LHCN-M2 (cell line): ENCODE measurements at regions not wholly inside any gene's neighbourhood (a gene's known extent, or its start where the extent isn't known, plus 50 kb on each side); places are given as distances from the start of the nearest gene placed in this dataset.
"Not testable (repeated sequence)": the region's sequence is repeated elsewhere in the genome, so short reads cannot be mapped to it uniquely, and the experiment has no call there.

Source experiments
- DNase-seq: peaks from one replicate; pipeline ENCODE4 v3.0.0-alpha.2; 2012; ENCODE audit warnings: low read depth

DNA sequence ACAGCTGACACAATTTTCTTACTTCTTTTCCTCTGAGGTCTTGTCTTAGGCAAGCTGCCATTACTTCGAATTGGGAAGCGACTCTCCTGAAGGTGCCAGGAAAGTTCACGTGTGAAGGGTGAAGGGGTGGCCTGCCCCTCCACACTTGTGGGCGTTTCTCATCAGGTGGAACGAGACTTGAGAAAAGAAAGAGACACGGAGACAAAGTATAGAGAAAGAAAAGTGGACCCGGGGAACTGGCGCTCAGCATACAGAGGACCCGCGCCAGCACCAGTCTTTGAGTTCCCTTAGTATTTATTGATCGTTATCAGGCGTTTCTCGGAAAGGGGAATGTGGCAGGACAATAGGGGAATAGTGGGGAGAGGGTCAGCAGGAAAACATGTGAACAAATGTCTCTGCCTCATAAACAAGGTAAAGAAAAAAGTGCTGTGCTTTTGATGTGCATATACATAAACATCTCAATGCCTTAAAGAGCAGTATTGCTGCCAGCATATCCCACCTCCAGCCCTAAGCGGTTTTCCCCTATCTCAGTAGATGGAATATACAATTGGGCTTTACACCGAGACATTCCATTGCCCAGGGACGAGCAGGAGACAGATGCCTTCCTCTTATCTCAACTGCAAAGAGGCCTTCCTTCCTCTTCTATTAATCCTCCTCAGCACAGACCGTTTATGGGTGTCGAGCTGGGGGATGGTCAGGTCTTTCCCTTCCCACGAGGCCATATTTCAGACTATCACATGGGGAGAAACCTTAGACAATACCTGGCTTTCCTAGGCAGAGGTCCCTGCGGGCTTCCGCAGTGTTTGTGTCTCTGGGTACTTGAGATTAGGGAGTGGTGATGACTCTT lies 367.0 kb upstream of the SGCG start:
- DNase-seq = not testable (repeated sequence)

DNA sequence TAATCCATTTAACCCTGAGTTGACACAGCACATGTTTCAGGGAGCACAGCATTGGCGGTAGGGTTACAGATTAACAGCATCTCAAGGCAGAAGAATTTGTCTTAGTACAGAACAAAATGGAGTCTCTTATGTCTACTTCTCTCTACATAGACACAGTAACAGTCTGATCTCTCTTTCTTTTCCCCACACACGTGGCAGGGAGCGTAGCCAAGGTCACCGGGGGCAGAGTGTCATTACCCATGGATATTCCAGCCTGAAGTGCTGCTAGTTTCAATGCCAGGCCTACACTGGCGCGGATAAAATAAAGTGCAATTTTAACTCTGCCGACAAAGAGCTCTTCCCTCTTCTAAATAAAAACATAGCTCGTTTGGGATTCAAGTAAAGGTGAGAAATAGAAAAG lies 366.3 kb upstream of the SGCG start:
- not testable (repeated sequence) for DNase-seq

GRCh38 chr13:22821589-22821988 lies 359.2 kb upstream of the SGCG start:
- no peak for DNase-seq

DNA sequence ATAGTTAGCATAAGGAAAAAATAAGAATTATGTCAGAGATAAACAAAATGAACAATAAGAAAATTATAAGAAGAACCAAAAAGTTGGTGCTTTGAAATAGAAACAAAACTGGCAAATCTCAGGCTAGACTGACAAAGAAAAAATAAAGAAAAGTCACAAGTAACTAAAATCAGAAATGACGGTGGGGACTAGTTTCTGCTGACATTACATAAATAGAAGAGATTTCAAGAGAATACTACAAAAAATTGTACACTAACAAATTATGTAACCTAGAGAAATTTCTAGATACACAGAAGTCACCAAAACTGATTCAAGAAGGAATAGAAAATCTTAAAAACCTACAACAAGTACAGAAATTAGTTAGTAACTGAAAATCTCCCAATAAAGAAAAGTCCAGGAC lies 355.6 kb upstream of the SGCG start:
- no peak for DNase-seq

GRCh38 chr13:22828081-22828480 lies 352.7 kb upstream of the SGCG start:
- DNase-seq = peak; percentile 34

- DNase-seq = no peak
Measured at GRCh38 chr13:22836475-22836874, 344.3 kb upstream of the SGCG start.

DNA sequence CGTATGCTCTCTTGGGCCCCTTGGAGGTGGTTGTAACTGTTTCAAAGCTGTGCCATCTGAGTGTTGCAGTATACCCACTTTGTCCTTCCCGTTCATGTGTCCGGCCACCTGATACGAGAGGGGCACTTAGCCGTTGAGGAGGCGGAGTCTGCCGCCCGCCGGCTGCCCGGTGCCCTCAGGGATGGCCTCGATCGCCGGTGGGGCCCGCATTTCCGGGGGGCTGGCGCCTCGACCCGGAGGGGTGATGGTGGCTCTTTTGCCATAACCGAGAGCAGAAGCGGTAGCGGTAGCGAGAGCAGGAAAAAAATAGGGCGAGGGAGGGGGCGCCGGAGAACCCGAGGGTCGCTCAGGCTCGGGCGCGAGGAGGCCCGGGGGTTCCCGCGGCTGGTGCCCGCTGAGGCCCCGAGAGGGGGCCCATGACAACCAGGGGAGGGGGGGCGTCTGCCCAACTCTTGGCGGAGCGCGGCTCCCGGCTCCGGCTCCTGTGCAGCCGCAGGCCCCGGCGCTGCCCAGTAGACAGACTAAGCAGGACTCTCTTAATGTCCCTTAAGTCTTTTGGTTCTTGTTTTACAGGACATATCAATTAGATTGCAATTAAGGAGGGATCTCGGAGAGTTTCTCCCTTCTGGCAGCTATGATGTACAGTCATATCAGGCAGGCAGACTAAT lies 342.7 kb upstream of the SGCG start:
- DNase-seq = peak; percentile 1

DNA sequence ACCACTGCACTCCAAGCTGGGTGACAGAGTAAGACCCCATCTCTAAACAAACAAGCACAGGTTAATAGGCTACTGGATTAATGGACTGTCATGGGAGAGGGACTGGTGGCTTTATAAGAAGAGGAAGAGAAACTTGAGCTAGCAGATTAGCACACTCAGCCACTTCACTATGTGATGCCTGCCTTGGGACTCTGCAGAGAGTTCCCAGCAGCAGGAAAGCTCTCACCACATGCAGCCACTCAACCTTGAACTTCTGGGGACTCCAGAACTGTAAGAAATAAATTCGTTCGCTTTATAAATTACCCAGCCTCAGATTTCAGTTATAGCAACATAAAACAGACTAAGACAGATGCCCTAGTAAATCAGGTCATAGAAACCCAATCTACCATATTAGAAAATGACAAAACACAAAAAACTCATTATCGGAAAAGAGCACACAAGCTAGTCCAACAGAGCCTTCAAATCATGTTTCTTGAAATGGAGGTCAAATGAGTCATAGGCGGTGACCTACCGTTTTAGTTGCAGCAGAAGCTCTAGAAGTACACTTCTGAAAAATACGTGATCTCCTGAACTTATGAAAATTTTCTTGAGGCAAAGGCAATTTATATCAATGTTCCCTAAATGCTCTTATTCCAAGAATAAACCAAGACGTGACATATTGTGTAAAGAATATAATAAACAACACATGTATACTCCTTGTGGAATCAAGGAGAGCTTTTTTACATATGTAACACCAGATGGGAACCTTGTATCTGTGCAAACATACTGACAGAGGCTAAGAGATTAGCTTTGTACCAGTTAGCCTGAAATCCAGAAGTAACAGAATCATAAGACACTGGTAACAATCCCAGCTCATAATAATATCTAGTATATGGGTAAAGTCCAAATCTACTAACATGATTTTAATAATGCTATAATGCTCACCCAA lies 340.9 kb upstream of the SGCG start:
- DNase-seq = no peak

DNA sequence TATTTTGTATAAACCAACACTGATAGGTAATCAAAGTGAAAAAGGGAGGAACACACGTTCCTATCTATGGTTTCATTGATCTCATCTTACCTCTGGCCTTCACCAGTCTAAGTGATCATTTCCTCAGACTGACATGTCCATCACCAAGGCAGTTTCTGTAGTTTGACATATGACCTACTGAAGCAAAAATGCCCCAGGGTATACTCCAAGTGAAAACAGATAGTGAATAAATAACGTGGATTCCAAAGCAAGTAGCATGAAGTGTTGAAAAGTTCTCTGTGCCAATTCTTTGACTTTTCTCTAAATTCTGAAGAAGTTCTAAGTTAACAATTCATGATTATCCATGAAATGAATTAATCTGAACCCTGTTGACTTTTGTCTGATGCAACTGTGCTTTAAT lies 334.2 kb upstream of the SGCG start:
- no peak for DNase-seq

GRCh38 chr13:22848539-22849052 lies 332.2 kb upstream of the SGCG start:
- DNase-seq = no peak

DNA sequence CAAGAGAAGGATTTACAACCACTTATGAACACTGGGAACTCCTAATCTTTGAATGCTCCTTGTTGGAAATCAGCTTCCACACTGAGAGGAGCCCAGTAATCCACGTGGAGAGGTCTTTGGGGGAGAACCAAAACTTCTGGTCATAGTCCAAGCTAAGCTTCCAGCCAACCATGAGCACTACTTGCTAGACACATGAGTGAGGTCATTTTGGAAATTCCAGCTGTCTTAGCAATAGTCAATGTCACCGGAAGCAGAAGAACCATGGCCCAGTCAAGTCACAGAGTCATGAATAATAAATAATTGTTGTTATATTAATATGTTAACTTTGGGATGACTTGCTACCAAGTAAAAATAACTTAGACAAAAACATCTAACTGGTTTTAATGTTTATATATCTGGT lies 324.9 kb upstream of the SGCG start:
- DNase-seq = no peak

DNA sequence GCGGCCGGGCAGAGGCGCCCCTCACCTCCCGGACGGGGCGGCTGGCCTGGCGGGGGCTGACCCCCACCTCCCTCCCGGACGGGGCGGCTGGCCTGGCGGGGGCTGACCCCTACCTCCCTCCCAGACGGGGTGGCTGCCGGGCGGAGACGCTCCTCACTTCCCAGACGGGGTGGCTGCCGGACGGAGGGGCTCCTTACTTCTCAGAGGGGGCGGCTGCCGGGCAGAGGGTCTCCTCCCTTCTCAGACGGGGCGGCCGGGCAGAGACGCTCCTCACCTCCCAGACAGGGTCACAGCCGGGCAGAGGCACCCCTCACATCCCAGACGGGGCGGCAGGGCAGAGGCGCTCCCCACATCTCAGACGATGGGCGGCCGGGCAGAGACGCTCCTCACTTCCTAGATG lies 321.8 kb upstream of the SGCG start:
- not testable (repeated sequence) for DNase-seq

DNA sequence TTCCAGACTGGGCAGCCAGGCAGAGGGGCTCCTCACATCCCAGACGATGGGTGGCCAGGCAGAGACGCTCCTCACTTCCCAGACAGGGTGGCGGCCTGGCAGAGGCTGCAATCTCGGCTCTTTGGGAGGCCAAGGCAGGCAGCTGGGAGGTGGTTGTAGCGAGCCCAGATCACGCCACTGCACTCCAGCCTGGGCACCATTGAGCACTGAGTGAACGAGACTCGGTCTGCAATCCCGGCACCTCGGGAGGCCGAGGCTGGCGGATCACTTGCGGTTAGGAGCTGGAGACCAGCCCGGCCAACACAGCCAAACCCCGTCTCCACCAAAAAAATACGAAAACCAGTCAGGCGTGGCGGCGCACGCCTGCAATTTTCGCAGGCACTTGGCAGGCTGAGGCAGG lies 321.4 kb upstream of the SGCG start:
- not testable (repeated sequence) for DNase-seq

- no peak for DNase-seq
Measured at GRCh38 chr13:22861958-22862466, 318.8 kb upstream of the SGCG start.

- no peak for DNase-seq
Measured at GRCh38 chr13:22862478-22862877, 318.3 kb upstream of the SGCG start.

DNA sequence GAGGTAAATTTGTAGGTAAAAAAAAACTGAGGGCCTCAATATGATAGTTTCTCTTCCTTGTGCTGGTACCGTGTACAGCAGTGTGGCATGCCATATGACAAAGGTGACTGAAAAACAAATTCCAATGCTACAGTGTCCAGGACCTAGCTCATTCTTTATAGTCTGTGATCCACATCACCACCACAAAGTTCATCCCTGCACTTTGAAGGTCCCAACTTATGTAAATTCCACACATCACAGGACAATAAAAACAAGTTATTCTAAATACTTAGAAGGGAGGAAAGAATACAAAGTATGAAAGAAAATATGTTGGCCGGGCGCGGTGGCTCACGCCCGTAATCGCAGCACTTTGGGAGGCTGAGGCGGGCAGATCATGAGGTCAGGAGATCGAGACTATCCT lies 314.6 kb upstream of the SGCG start:
- no peak for DNase-seq

- DNase-seq = no peak
Measured at GRCh38 chr13:22871231-22871630, 309.5 kb upstream of the SGCG start.

DNA sequence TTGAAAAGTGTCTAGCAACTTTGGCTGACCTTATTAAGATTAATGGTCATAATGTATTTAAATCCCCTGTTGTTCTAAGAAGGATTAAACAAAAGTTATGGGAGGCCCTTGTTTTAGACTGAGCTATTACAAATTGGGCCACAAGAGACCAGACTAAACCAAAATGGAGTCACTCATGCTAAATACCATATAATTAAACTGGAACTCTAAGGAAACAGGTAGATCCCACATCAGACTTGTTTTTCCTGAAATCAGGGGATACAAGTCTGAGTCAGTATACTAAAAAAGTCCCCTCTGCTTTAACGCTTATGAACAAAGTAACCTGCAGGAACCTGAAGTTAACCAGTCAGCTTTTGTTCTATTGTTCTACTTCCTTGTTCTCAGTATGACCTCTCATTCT lies 305.9 kb upstream of the SGCG start:
- DNase-seq = no peak

DNA sequence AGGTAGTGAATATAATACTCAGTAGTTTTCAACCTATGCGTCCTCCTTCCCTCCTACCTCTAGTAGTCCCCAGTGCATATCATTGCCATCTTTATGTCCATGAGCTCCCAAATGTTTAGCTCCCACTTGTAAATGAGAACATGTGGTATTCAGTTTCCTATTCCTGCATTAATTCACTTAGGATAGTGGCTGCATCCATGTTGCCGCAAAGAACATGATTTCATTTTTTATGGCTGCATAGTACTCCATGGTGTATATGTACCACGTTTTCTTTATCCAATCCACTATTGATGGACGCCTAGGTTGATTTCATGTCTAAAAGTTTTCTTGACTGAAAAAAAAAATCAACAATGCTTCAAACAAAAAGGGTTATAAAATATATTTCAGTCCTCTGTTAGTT lies 303.4 kb upstream of the SGCG start:
- no peak for DNase-seq

DNA sequence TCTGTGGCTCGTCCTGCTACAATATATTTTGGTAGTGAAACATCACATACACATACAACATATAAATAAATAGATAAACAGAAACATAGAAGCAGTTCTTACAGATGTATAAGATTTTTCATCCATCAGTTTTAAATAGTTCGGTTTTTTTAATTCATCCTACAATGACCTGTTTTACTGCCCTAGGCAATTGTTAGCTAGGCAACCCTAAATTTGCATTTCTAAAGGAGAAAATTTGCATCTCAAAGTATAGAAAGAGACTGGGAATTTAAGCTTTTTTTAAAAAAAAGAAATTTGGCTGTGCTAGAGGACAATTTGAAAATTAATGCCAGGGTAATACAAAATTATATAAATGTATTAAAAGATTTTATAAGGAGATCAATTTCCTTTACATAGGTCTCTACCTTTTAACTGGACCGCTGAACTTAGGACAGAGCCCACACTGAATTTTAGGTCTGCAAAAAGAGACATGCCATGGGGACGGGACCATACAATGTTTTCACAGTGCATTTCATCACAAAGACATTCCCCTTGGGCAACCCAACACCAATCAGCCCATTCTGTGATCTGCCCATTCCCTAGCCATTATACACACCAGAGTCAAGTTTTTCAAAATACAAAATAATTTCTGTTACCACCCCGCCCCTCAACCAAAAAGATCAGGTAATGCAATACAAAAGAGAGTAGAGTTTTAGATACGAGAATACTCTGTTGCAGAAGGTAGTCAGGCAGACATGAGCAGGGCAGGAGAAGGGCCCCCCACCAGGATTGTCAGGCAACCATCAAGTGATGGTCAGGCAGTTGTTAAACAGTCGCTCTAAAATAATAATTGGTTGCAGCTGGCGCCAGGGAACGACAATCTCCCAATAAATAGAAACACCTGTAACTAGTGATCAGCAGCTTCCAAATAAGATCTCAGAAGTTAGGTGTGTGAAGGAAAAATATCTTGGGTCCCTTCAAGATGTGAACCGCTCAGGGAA lies 299.7 kb upstream of the SGCG start:
- no peak for DNase-seq
